ENCODE measurements at regions not wholly inside any gene's neighbourhood (a gene's known extent, or its start where the extent isn't known, plus 50 kb on each side); places are given as distances from the start of the nearest gene placed in this dataset.

DNA sequence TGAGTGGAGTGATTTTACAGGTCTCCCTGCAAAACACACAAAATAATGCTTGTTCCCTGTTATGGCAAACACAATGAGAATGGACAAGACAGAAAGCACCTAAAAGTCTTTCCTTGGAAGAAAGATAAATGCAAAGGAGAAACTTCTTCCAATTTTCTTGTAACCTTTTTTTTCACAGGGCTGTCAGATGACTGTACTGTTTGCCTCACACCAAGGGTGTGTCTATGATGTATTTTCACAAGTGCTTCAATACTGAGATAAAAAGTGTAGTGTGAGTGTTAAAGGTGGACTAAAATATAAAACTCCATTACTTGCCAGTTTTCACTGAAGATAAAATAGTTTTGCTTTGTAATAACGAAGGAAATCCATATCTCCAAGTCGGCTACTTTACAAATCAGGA is 194.5 kb downstream of the CENPW start:
- Histone ChIP-seq H3K4ac (ENCODE audit: low read length) (no peak overlapping the region), H2AFZ (ENCODE audit: low read length) (no peak overlapping the region), H2AK5ac (ENCODE audit: low read depth, low read length) (no peak overlapping the region), H2BK15ac (ENCODE audit: low read length) (no peak overlapping the region), H3K9ac (ENCODE audit: low read depth, low read length, poor library complexity) (no peak overlapping the region), H3K4me3 (ENCODE audit: low read length in 2 of 2) (no peak overlapping the region), H3K4me2 (ENCODE audit: insufficient read depth, low read length, poor library complexity, severe bottlenecking) (no peak overlapping the region), H3K14ac (ENCODE audit: low read length) (no peak overlapping the region), H3K4me1 (ENCODE audit: control insufficient read depth in 2 of 2, insufficient read depth in 1 of 2, low read depth in 1 of 2, low read length in 2 of 2) (peaks cover 2 to 3% of the 10 kb centered on the region in 2 donors), H3K36me3 (replicated peaks in 1 of 2; ENCODE audit: control insufficient read depth in 2 of 2, insufficient read depth in 2 of 2, low read length in 2 of 2) (no peaks in the 10 kb centered on the region), H3K79me1 (ENCODE audit: low read depth, low read length) (no peaks in the 10 kb centered on the region), H2BK12ac (ENCODE audit: low read length) (no peak overlapping the region), H4K8ac (ENCODE audit: low read depth, low read length) (no peak overlapping the region), H3K18ac (ENCODE audit: low read length) (no peak overlapping the region), H3K27me3 (ENCODE audit: control insufficient read depth in 3 of 3, insufficient read depth in 3 of 3, low read depth in 1 of 3, low read length in 3 of 3) (no peaks in the 10 kb centered on the region), H2BK120ac (ENCODE audit: low read depth, low read length) (no peak overlapping the region), H2BK5ac (ENCODE audit: low read length) (no peak overlapping the region), H3K23ac (ENCODE audit: low read depth, low read length, poor library complexity) (no peak overlapping the region), H3K27ac (replicated peaks; ENCODE audit: low read length) (no peak overlapping the region), H3K9me3 (replicated peaks in 1 of 2; ENCODE audit: control insufficient read depth in 2 of 2, insufficient read depth in 1 of 2, low read depth in 1 of 2, low read length in 2 of 2) (no peaks in the 10 kb centered on the region), H4K91ac (ENCODE audit: low read depth, low read length, poor library complexity) (no peak overlapping the region)
- no CpG with 5 or more reads among the region's 2 CpGs for WGBS, 2 donors (ENCODE audit: extremely low coverage in 2 of 2, insufficient read length in 2 of 2, insufficient replicate concordance in 1 of 2)
- DNase-seq (ENCODE audit: low spot score) = no peak

DNA sequence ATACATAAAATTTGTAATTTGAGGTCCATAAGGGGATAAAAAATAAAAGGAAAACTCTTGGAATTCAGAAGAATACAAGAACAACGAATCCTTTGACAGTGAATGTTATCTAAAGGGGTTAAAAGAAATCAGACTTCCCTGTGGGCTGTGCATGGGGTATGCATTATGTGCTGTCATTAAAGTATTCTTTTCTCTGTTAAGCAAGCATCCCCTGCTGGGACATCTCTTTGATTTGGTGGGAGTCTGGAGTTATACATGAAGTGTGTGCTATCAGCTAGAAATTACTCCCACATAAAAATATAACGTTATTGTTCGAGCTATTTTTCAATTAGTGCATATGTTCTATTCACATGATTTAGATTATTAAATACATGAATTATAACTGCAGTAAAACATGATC is 195.2 kb downstream of the CENPW start:
- no CpG with 5 or more reads among the region's 3 CpGs for WGBS, 2 donors (ENCODE audit: extremely low coverage in 2 of 2, insufficient read length in 2 of 2, insufficient replicate concordance in 1 of 2)
- H4K8ac ChIP-seq (ENCODE audit: low read depth, low read length) = no peak overlapping the region
- no peaks in the 10 kb centered on the region for H3K36me3 ChIP-seq (replicated peaks in 1 of 2; ENCODE audit: control insufficient read depth in 2 of 2, insufficient read depth in 2 of 2, low read length in 2 of 2)
- no peak overlapping the region for H2BK5ac ChIP-seq (ENCODE audit: low read length)
- H4K91ac ChIP-seq (ENCODE audit: low read depth, low read length, poor library complexity) = no peak overlapping the region
- no peak overlapping the region for H3K18ac ChIP-seq (ENCODE audit: low read length)
- no peak overlapping the region for H2AFZ ChIP-seq (ENCODE audit: low read length)
- no peak overlapping the region for H2BK12ac ChIP-seq (ENCODE audit: low read length)
- peaks cover 0 to 2% of the 10 kb centered on the region in 2 donors for H3K4me1 ChIP-seq (ENCODE audit: control insufficient read depth in 2 of 2, insufficient read depth in 1 of 2, low read depth in 1 of 2, low read length in 2 of 2)
- H3K27me3 ChIP-seq (ENCODE audit: control insufficient read depth in 3 of 3, insufficient read depth in 3 of 3, low read depth in 1 of 3, low read length in 3 of 3) = no peaks in the 10 kb centered on the region
- H3K23ac ChIP-seq (ENCODE audit: low read depth, low read length, poor library complexity) = no peak overlapping the region
- no peaks in the 10 kb centered on the region for H3K9me3 ChIP-seq (replicated peaks in 1 of 2; ENCODE audit: control insufficient read depth in 2 of 2, insufficient read depth in 1 of 2, low read depth in 1 of 2, low read length in 2 of 2)
- no peak overlapping the region for H2BK15ac ChIP-seq (ENCODE audit: low read length)
- H3K9ac ChIP-seq (ENCODE audit: low read depth, low read length, poor library complexity) = no peak overlapping the region
- H2AK5ac ChIP-seq (ENCODE audit: low read depth, low read length) = no peak overlapping the region
- no peak overlapping the region for H3K4me2 ChIP-seq (ENCODE audit: insufficient read depth, low read length, poor library complexity, severe bottlenecking)
- no peak overlapping the region for H3K27ac ChIP-seq (replicated peaks; ENCODE audit: low read length)
- no peak overlapping the region for H2BK120ac ChIP-seq (ENCODE audit: low read depth, low read length)
- no peaks in the 10 kb centered on the region for H3K79me1 ChIP-seq (ENCODE audit: low read depth, low read length)
- H3K14ac ChIP-seq (ENCODE audit: low read length) = no peak overlapping the region
- no peak overlapping the region for H3K4ac ChIP-seq (ENCODE audit: low read length)
- DNase-seq (ENCODE audit: low spot score) = no peak
- no peak overlapping the region for H3K4me3 ChIP-seq (ENCODE audit: low read length in 2 of 2)

DNA sequence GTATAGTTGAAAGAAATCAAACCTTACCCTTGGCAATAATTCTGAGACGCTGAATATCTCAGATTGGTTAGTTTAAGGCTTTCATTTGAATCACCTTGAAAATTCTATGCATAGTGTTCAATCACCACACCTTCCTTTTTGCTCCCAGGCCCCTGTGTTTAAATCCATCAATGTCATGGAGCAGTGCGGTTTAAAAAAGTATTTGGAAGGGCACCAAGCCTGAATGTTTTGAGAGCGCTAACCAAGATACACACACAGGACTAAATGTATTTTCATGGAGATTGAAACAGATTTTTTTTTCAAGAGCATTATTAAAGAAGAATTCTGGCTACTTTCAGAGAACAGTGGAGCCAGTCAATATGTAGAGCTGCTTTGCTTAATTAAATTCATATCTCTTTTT is 195.7 kb downstream of the CENPW start:
- Histone ChIP-seq H3K79me1 (ENCODE audit: low read depth, low read length) (no peaks in the 10 kb centered on the region), H2BK120ac (ENCODE audit: low read depth, low read length) (no peak overlapping the region), H4K91ac (ENCODE audit: low read depth, low read length, poor library complexity) (no peak overlapping the region), H2AFZ (ENCODE audit: low read length) (no peak overlapping the region), H3K27ac (replicated peaks; ENCODE audit: low read length) (no peak overlapping the region), H4K8ac (ENCODE audit: low read depth, low read length) (no peak overlapping the region), H3K27me3 (ENCODE audit: control insufficient read depth in 3 of 3, insufficient read depth in 3 of 3, low read depth in 1 of 3, low read length in 3 of 3) (no peaks in the 10 kb centered on the region), H3K4me1 (ENCODE audit: control insufficient read depth in 2 of 2, insufficient read depth in 1 of 2, low read depth in 1 of 2, low read length in 2 of 2) (peaks cover 0 to 2% of the 10 kb centered on the region in 2 donors), H2BK15ac (ENCODE audit: low read length) (no peak overlapping the region), H2AK5ac (ENCODE audit: low read depth, low read length) (no peak overlapping the region), H3K23ac (ENCODE audit: low read depth, low read length, poor library complexity) (no peak overlapping the region), H2BK5ac (ENCODE audit: low read length) (no peak overlapping the region), H3K4ac (ENCODE audit: low read length) (no peak overlapping the region), H3K36me3 (replicated peaks in 1 of 2; ENCODE audit: control insufficient read depth in 2 of 2, insufficient read depth in 2 of 2, low read length in 2 of 2) (no peaks in the 10 kb centered on the region), H3K14ac (ENCODE audit: low read length) (no peak overlapping the region), H3K4me2 (ENCODE audit: insufficient read depth, low read length, poor library complexity, severe bottlenecking) (no peak overlapping the region), H3K18ac (ENCODE audit: low read length) (no peak overlapping the region), H3K9ac (ENCODE audit: low read depth, low read length, poor library complexity) (no peak overlapping the region), H3K4me3 (ENCODE audit: low read length in 2 of 2) (no peak overlapping the region), H2BK12ac (ENCODE audit: low read length) (no peak overlapping the region), H3K9me3 (replicated peaks in 1 of 2; ENCODE audit: control insufficient read depth in 2 of 2, insufficient read depth in 1 of 2, low read depth in 1 of 2, low read length in 2 of 2) (no peaks in the 10 kb centered on the region)
- no CpG with 5 or more reads among the region's 3 CpGs for WGBS, 2 donors (ENCODE audit: extremely low coverage in 2 of 2, insufficient read length in 2 of 2, insufficient replicate concordance in 1 of 2)
- no peak for DNase-seq (ENCODE audit: low spot score)

DNA sequence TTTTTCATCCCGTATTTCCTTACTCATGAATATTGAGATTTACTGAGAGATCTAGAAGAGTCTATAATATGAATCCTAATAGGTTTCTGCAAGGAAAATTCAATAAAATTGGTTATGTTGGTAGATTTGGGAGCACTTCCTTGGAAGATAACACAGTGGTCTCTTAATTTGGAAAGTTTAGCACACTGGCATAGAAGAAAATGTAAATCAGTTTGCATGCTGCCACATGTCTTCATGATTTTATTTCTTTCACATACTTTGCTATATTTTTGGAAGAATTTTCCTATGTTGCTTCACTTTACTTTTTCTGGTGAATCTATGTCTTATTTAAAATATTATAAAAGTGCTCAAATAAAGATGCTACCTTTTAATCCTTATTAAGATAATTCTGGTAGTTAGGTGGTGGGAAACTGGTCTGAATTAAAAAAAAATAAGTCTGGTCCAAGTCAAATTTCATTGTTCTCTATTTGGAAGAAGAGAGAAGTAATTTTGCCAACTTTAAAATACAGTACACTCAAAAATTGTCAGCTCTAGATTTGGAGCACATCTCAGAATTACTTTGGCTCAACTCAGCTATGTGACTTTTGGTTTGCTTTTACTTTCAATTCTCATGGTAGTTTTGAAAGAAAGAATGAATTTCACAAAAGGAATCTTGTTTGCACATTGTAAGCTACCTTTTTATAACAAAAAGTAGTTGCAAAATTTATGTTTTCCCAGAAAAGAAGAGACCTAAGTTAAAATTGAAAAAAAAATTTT is 197.3 kb downstream of the CENPW start:
- H3K27ac ChIP-seq (replicated peaks; ENCODE audit: low read length) = no peak overlapping the region
- H3K18ac ChIP-seq (ENCODE audit: low read length) = no peak overlapping the region
- no CpG with 5 or more reads among the region's 1 CpG for WGBS, 2 donors (ENCODE audit: extremely low coverage in 2 of 2, insufficient read length in 2 of 2, insufficient replicate concordance in 1 of 2)
- H3K14ac ChIP-seq (ENCODE audit: low read length) = no peak overlapping the region
- H4K8ac ChIP-seq (ENCODE audit: low read depth, low read length) = no peak overlapping the region
- H3K23ac ChIP-seq (ENCODE audit: low read depth, low read length, poor library complexity) = no peak overlapping the region
- H3K36me3 ChIP-seq (replicated peaks in 1 of 2; ENCODE audit: control insufficient read depth in 2 of 2, insufficient read depth in 2 of 2, low read length in 2 of 2) = no peaks in the 10 kb centered on the region
- H3K4ac ChIP-seq (ENCODE audit: low read length) = no peak overlapping the region
- no peak overlapping the region for H2BK5ac ChIP-seq (ENCODE audit: low read length)
- H3K79me1 ChIP-seq (ENCODE audit: low read depth, low read length) = no peaks in the 10 kb centered on the region
- H3K4me2 ChIP-seq (ENCODE audit: insufficient read depth, low read length, poor library complexity, severe bottlenecking) = no peak overlapping the region
- no peak overlapping the region for H2AK5ac ChIP-seq (ENCODE audit: low read depth, low read length)
- H3K9ac ChIP-seq (ENCODE audit: low read depth, low read length, poor library complexity) = no peak overlapping the region
- H4K91ac ChIP-seq (ENCODE audit: low read depth, low read length, poor library complexity) = no peak overlapping the region
- no peaks in the 10 kb centered on the region for H3K9me3 ChIP-seq (replicated peaks in 1 of 2; ENCODE audit: control insufficient read depth in 2 of 2, insufficient read depth in 1 of 2, low read depth in 1 of 2, low read length in 2 of 2)
- H2AFZ ChIP-seq (ENCODE audit: low read length) = no peak overlapping the region
- H2BK120ac ChIP-seq (ENCODE audit: low read depth, low read length) = no peak overlapping the region
- H2BK15ac ChIP-seq (ENCODE audit: low read length) = no peak overlapping the region
- peaks cover 0 to 2% of the 10 kb centered on the region in 2 donors for H3K4me1 ChIP-seq (ENCODE audit: control insufficient read depth in 2 of 2, insufficient read depth in 1 of 2, low read depth in 1 of 2, low read length in 2 of 2)
- H3K27me3 ChIP-seq (ENCODE audit: control insufficient read depth in 3 of 3, insufficient read depth in 3 of 3, low read depth in 1 of 3, low read length in 3 of 3) = no peaks in the 10 kb centered on the region
- H2BK12ac ChIP-seq (ENCODE audit: low read length) = no peak overlapping the region
- no peak for DNase-seq (ENCODE audit: low spot score)
- no peak overlapping the region for H3K4me3 ChIP-seq (ENCODE audit: low read length in 2 of 2)

All from neuronal stem cell (in vitro differentiated cells).